ENCODE measurements at regions not wholly inside any gene's neighbourhood (a gene's known extent, or its start where the extent isn't known, plus 50 kb on each side); places are given as distances from the start of the nearest gene placed in this dataset.

GRCh38 chr16:47971225-47971624 is 184.6 kb downstream of the ABCC12 start:
- BruUV-seq (replicated peaks), result no TSS peak
- 0% methylated on average over 2 of the region's 2 CpGs for WGBS (ENCODE audit: insufficient coverage, low coverage, missing lambda C conversion rate)
- TF ChIP-seq USF1 (CRISPR knock-in tag; IDR thresholded peaks at IDR 0.05) (no peak), HDAC3 (IDR thresholded peaks at IDR 0.05; ENCODE audit: borderline replicate concordance, partially characterized antibody) (no peak), BRCA1 (IDR thresholded peaks at IDR 0.05) (no peak), BRCA1 (CRISPR knock-in tag; IDR thresholded peaks at IDR 0.05) (no peak), STAT6 (CRISPR knock-in tag; IDR thresholded peaks at IDR 0.05) (no peak), VEZF1 (CRISPR knock-in tag; IDR thresholded peaks at IDR 0.05) (no peak), FOXK2 (conservative IDR thresholded peaks at IDR 0.05 in 1 of 2, IDR thresholded peaks at IDR 0.05 in 1 of 2; ENCODE audit: low read depth in 2 of 2) (no peak), IRF9 (tag; IDR thresholded peaks at IDR 0.05) (no peak), POLR2G (IDR thresholded peaks at IDR 0.05; ENCODE audit: low read depth, low read length) (no peak), HNRNPK (IDR thresholded peaks at IDR 0.05; ENCODE audit: low read depth, low read length, poor library complexity, severe bottlenecking) (no peak), SP1 (CRISPR knock-in tag; IDR thresholded peaks at IDR 0.05) (no peak), FOXA3 (CRISPR knock-in tag; conservative IDR thresholded peaks at IDR 0.05 in 1 of 2, IDR thresholded peaks at IDR 0.05 in 1 of 2) (no peak), CCNT2 (IDR thresholded peaks at IDR 0.05; ENCODE audit: borderline replicate concordance, extremely low read depth, insufficient read length, low read depth, low read length) (no peak), TCF7L2 (IDR thresholded peaks at IDR 0.05; ENCODE audit: low read depth, low read length) (no peak), ELK3 (CRISPR knock-in tag; IDR thresholded peaks at IDR 0.05) (no peak), CBX1 (IDR thresholded peaks at IDR 0.05; ENCODE audit: low read depth) (no peak)

More at GRCh38 chr16:47971225-47971624, 184.6 kb downstream of the ABCC12 start:
- Histone ChIP-seq H2AFZ (ENCODE audit: low read depth, low read length) (no peak overlapping the region), H3K9me1 (ENCODE audit: control insufficient read depth, insufficient read depth, low read length) (no peaks in the 10 kb centered on the region), H3K27ac (ENCODE audit: extremely low read depth, low read depth, low read length) (no peak overlapping the region), H3K27me3 (ENCODE audit: control insufficient read depth in 2 of 2, insufficient read depth in 2 of 2, low read length in 2 of 2) (no peaks in the 10 kb centered on the region; a peak in 1 of 5 replicates), H3K4me2 (ENCODE audit: insufficient read depth, low read length) (no peak overlapping the region), H3K36me3 (ENCODE audit: control insufficient read depth, insufficient read depth, low read length) (no peaks in the 10 kb centered on the region), H3K79me2 (ENCODE audit: control insufficient read depth, insufficient read depth, low read length) (no peaks in the 10 kb centered on the region), H3K9me3 (replicated peaks; ENCODE audit: control insufficient read depth, insufficient read depth, low read depth, low read length) (no peaks in the 10 kb centered on the region), H4K20me1 (replicated peaks; ENCODE audit: control insufficient read depth, insufficient read depth, low read length) (no peaks in the 10 kb centered on the region), H3K9ac (ENCODE audit: insufficient read depth in 1 of 2, low read depth in 2 of 2, low read length in 2 of 2) (no peak overlapping the region), H3K4me1 (replicated peaks in 1 of 2; ENCODE audit: control insufficient read depth in 2 of 2, insufficient read depth in 2 of 2, low read length in 2 of 2) (no peaks in the 10 kb centered on the region), H3K4me3 (no peak overlapping the region)
- in situ Hi-C loops (cut with MboI) (no loop called here), intact Hi-C loops (cut with micrococcal nuclease) (no loop called here)
- FAIRE-seq, result no peak
- POLR2A ChIA-PET, result no interaction called here
- no peak for ATAC-seq
- no peak for DNase-seq (ENCODE audit: extremely low read depth in 1 of 4, low spot score in 3 of 4)
- CTCF ChIA-PET (ENCODE audit: low intra/inter-chr PET ratio), result no interaction called here
